Karpas-422 (cell line): ENCODE measurements at regions not wholly inside any gene's neighbourhood (a gene's known extent, or its start where the extent isn't known, plus 50 kb on each side); places are given as distances from the start of the nearest gene placed in this dataset.

Experiments
- DNase-seq: peaks from one replicate; pipeline ENCODE4 v3.0.0-alpha.2; 2015
- H2AFZ ChIP-seq: fragments of 200-600 bp; sonication (generic); 2 replicates; pipeline ENCODE4 v1.6.1; 2014; ENCODE audit warnings: antibody characterized with exemption, low read length, mixed read lengths
- H3K27ac ChIP-seq: fragments of 200-600 bp; sonication (generic); 2 replicates; pipeline ENCODE4 v1.5.1; 2014; ENCODE audit warnings: mild to moderate bottlenecking, low read length, moderate library complexity
- H3K27me3 ChIP-seq: fragments of 200-600 bp; sonication (generic); 2 replicates; pipeline ENCODE4 v1.6.1; 2014; ENCODE audit warnings: low read length, mixed read lengths
- H3K36me3 ChIP-seq: fragments of 200-600 bp; sonication (generic); 2 replicates; pipeline ENCODE4 v1.6.1; 2014; ENCODE audit warnings: low read length, mixed read lengths; ENCODE audit not compliant: insufficient read depth
- H3K4me1 ChIP-seq: fragments of 200-600 bp; sonication (generic); 2 replicates; pipeline ENCODE4 v1.6.1; 2014; ENCODE audit warnings: mild to moderate bottlenecking, low read length, mixed read lengths
- H3K4me2 ChIP-seq: fragments of 200-600 bp; sonication (generic); 2 replicates; pipeline ENCODE4 v1.6.1; 2014; ENCODE audit warnings: low read length, low read depth, mild to moderate bottlenecking; ENCODE audit not compliant: poor library complexity, severe bottlenecking
- H3K4me3 ChIP-seq: fragments of 200-600 bp; sonication (generic); 2 replicates; pipeline ENCODE4 v1.5.1; 2014; ENCODE audit warnings: mild to moderate bottlenecking, antibody characterized with exemption, low read length, mixed read lengths
- H3K79me2 ChIP-seq: fragments of 200-600 bp; sonication (generic); 2 replicates; pipeline ENCODE4 v1.6.1; 2014; ENCODE audit warnings: mild to moderate bottlenecking, low read length, mixed read lengths
- H3K9ac ChIP-seq: fragments of 200-600 bp; sonication (generic); 2 replicates; pipeline ENCODE4 v1.6.0; 2014; ENCODE audit warnings: low read length
- H3K9me2 ChIP-seq: fragments of 200-600 bp; sonication (generic), shearing (Covaris generic); replicated peaks from 2 replicates; pipeline ENCODE4 v1.6.0; 2014; ENCODE audit warnings: mild to moderate bottlenecking, low read length, moderate library complexity; ENCODE audit not compliant: insufficient read depth
- H3K9me3 ChIP-seq: fragments of 300-700, 200-600 bp; sonication (generic); 2 replicates; pipeline ENCODE4 v1.6.1; 2014; ENCODE audit warnings: low read length, mixed read lengths
- H4K20me1 ChIP-seq: fragments of 200-600 bp; sonication (generic); 2 replicates; pipeline ENCODE4 v1.6.1; 2014; ENCODE audit warnings: mild to moderate bottlenecking, antibody characterized with exemption, low read length, low read depth; ENCODE audit not compliant: insufficient read depth

DNA sequence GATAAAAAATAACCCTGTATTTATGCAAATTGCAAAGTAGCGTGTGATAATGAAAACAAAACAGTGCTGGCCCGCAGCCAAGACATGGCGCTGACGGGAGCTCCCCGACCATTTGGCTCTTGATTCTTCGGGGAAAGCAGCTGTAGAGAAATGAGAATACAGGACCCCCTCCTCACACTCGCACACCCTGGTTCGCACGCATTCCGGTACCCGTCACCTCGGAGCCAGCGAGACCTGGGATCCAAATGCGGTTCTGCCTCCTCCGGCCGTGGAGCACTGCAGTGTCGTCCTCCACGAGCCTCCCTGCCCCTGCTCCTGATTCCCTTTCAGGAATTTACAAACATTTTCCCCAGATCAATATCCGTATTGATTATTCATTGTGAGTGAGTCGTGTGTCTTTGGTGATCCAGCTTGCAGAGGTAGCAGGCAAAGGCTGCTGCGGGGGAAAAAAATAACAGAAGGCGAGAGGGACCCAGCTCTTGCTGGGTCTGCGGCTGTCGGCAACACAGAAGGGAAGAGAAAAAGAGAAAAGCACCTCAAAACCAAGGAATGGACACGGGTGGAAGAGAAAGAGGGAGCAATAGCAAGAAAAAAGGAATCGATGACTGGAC, 184.1 kb upstream of the ZFHX3 start:
- H3K9ac ChIP-seq, result no peak overlapping the region
- no peak overlapping the region for H3K27ac ChIP-seq
- H3K4me1 ChIP-seq, result no peaks in the 10 kb centered on the region
- no peak overlapping the region for H3K4me2 ChIP-seq
- no peak overlapping the region for H2AFZ ChIP-seq
- H3K27me3 ChIP-seq, result no peaks in the 10 kb centered on the region
- no peaks in the 10 kb centered on the region for H3K9me2 ChIP-seq
- H3K79me2 ChIP-seq, result no peaks in the 10 kb centered on the region
- H4K20me1 ChIP-seq, result no peaks in the 10 kb centered on the region
- H3K9me3 ChIP-seq, result no peaks in the 10 kb centered on the region
- no peaks in the 10 kb centered on the region for H3K36me3 ChIP-seq
- H3K4me3 ChIP-seq, result no peak overlapping the region
- DNase-seq, result no peak

DNA sequence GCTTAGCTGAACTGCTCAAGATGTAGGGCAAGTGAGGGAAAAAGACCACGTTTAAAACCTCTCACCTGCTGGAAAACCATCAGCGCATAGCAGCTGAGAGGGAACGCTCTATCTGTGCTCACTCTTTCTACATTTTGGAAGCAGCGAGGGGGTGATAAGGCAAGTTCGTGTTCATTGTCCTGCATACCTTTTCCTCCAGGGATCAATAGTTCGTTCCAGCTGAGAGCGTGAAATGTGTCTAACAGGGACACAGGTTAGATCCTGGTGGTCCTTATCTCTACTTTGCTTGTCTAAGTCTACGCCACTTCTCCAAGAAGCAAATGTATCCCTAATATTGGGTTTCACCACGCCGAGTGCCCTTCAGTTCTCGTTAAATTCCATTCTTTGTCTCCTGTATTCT, 183.5 kb upstream of the ZFHX3 start:
- Histone ChIP-seq H3K27me3 (no peaks in the 10 kb centered on the region), H3K27ac (no peak overlapping the region), H2AFZ (no peak overlapping the region), H3K9ac (no peak overlapping the region), H3K4me2 (no peak overlapping the region), H3K9me2 (no peaks in the 10 kb centered on the region), H3K79me2 (no peaks in the 10 kb centered on the region), H3K4me1 (no peaks in the 10 kb centered on the region), H3K4me3 (no peak overlapping the region), H3K9me3 (no peaks in the 10 kb centered on the region), H3K36me3 (no peaks in the 10 kb centered on the region), H4K20me1 (no peaks in the 10 kb centered on the region)
- DNase-seq, result no peak

DNA sequence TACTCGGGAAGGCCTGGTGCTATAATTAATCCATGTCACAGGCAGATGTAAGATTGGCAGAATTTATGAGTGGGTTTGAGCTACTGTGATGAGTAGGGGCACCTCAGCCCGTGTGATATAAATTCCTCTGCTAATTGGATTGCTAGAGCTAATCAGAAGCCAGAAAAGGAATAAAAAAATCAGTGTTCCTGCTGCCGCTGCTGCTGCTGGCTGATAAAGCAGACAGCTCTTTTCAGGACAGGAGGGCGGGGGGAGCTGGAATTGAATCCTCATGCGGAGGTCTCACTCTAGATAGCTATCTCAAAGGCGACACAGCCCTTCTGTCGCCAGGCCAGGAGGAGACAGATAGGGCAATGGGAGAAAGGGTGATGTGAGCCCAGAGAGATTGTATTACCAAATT, 182.7 kb upstream of the ZFHX3 start:
- H3K4me1 ChIP-seq, result no peaks in the 10 kb centered on the region
- no peaks in the 10 kb centered on the region for H3K9me2 ChIP-seq
- no peak overlapping the region for H3K4me2 ChIP-seq
- no peaks in the 10 kb centered on the region for H3K79me2 ChIP-seq
- H4K20me1 ChIP-seq, result no peaks in the 10 kb centered on the region
- H3K27ac ChIP-seq, result no peak overlapping the region
- H3K27me3 ChIP-seq, result no peaks in the 10 kb centered on the region
- no peaks in the 10 kb centered on the region for H3K9me3 ChIP-seq
- H3K4me3 ChIP-seq, result no peak overlapping the region
- no peak overlapping the region for H3K9ac ChIP-seq
- DNase-seq, result no peak
- H2AFZ ChIP-seq, result no peak overlapping the region
- no peaks in the 10 kb centered on the region for H3K36me3 ChIP-seq

DNA sequence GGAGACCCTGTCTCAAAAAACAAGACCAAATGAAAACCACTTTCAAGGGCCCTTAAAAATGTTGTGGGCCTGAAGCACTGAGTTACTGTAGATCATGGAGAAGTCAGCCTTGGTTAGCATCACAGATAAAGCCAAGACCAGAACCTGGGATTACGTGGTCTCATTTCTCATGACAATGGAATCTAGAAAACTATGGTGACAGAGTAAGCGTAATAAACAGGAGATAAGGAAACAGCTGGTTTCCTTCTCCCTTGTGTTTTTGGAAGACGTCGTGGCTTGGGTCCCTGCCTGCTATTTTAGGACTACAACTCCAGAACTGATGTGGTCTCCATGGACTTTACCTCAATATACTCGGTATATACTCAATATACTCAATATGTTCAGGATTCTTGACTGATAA, 180.7 kb upstream of the ZFHX3 start:
- no peaks in the 10 kb centered on the region for H3K9me2 ChIP-seq
- H3K9me3 ChIP-seq, result no peaks in the 10 kb centered on the region
- no peaks in the 10 kb centered on the region for H3K79me2 ChIP-seq
- no peak overlapping the region for H3K4me2 ChIP-seq
- H3K27ac ChIP-seq, result no peak overlapping the region
- no peak for DNase-seq
- H3K36me3 ChIP-seq, result no peaks in the 10 kb centered on the region
- H3K27me3 ChIP-seq, result no peaks in the 10 kb centered on the region
- H3K9ac ChIP-seq, result no peak overlapping the region
- no peak overlapping the region for H3K4me3 ChIP-seq
- H4K20me1 ChIP-seq, result no peaks in the 10 kb centered on the region
- H2AFZ ChIP-seq, result no peak overlapping the region
- no peaks in the 10 kb centered on the region for H3K4me1 ChIP-seq

DNA sequence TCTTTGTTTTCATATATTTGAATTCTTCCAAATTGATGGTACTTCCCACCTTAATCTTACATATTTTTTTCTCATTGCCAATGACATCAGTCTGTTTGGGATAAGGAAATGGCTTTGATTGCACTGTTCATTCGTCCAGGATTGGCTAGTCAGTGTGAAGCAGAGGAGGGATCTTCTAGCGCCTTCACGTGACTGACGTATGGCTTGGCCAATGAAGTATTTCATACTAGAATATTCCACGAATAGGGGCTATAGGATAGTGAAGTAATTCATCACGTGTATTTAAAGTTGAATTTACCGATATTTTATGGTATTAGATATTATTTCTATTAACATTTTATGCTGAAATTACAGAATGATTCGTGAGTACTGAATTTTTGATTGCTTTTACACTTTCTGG, 178.7 kb upstream of the ZFHX3 start:
- H3K9ac ChIP-seq, result no peak overlapping the region
- no peak overlapping the region for H3K4me3 ChIP-seq
- H3K36me3 ChIP-seq, result no peaks in the 10 kb centered on the region
- no peak overlapping the region for H3K27ac ChIP-seq
- no peaks in the 10 kb centered on the region for H3K9me3 ChIP-seq
- peaks cover 4% of the 10 kb centered on the region; the same call in 1 of the 2 replicates for H3K9me2 ChIP-seq
- DNase-seq, result no peak
- no peaks in the 10 kb centered on the region for H4K20me1 ChIP-seq
- H2AFZ ChIP-seq, result no peak overlapping the region
- H3K4me2 ChIP-seq, result no peak overlapping the region
- H3K27me3 ChIP-seq, result no peaks in the 10 kb centered on the region
- H3K79me2 ChIP-seq, result no peaks in the 10 kb centered on the region
- H3K4me1 ChIP-seq, result no peaks in the 10 kb centered on the region

DNA sequence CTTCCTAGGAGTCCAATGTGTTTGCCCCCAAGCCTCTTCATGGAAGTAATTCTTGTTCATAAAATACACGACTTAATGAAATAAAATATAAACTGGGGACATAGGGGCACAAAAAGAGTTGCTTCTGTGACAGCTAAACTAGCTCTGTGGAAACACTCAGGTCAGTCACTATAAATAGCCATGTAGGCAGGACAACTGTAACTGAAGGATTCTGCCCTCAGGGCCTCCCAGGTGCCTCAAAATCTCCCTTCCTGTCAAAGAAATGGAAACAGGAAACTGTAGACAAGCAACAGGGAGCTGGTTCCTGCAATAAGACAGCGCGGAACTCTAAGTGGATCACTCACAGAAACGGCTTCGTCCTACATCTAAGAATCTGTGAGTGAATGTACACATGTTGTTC, 178.1 kb upstream of the ZFHX3 start:
- no peak for DNase-seq
- Histone ChIP-seq H3K79me2 (no peaks in the 10 kb centered on the region), H3K4me1 (no peaks in the 10 kb centered on the region), H3K36me3 (no peaks in the 10 kb centered on the region), H3K9ac (no peak overlapping the region), H3K4me2 (no peak overlapping the region), H3K27me3 (no peaks in the 10 kb centered on the region), H2AFZ (no peak overlapping the region), H3K9me2 (peaks cover 4% of the 10 kb centered on the region; the same call in 1 of the 2 replicates), H3K4me3 (no peak overlapping the region), H3K27ac (no peak overlapping the region), H4K20me1 (no peaks in the 10 kb centered on the region), H3K9me3 (no peaks in the 10 kb centered on the region)

DNA sequence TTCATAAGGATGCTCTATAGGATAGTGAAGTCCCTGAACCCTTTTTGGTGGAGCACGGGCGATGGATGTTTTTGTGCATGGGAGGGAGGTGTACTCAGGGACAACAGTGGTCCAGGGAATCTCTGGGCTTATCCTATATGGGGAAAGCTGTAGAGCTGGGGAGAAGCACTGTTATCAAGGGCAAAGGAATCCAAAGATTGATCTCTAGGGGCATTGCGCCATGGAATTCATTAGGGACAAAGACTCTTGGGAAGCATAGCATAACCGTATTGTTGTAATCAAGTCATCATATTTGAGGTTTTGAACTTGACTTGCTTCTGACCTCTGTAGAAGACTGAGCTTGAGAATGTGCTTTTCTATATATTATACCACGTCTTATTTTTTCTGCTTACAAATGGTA, 172.9 kb upstream of the ZFHX3 start:
- Histone ChIP-seq H3K36me3 (no peaks in the 10 kb centered on the region), H3K27ac (no peak overlapping the region)

DNA sequence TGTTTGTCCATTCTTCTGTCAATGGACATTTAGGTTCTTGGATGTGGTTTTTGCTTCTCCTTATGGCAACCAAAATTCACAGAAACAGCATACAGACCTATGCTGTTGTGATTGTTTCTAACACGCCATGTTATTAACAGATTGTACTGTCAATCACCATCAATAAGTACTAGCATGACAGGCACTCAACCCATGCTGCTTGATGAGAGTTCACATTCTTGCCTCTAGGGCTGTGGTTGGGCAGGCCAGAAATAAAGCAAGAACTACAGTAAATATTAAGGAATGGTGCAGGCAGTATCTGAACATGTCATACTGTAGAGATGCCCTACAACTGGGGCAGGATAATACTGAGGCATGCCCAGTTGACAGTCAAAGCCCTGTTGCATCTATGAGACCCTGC, 171.2 kb upstream of the ZFHX3 start:
- Histone ChIP-seq H2AFZ (no peak overlapping the region), H4K20me1 (no peaks in the 10 kb centered on the region), H3K4me1 (no peaks in the 10 kb centered on the region), H3K9me2 (peaks cover 4% of the 10 kb centered on the region; the same call in 1 of the 2 replicates), H3K36me3 (no peaks in the 10 kb centered on the region), H3K79me2 (no peaks in the 10 kb centered on the region), H3K9ac (no peak overlapping the region), H3K27me3 (no peaks in the 10 kb centered on the region), H3K27ac (no peak overlapping the region), H3K4me2 (no peak overlapping the region), H3K4me3 (no peak overlapping the region), H3K9me3 (no peaks in the 10 kb centered on the region)
- no peak for DNase-seq

More for the DNA sequence above, 172.9 kb upstream of the ZFHX3 start:
- Histone ChIP-seq H3K9me3 (no peaks in the 10 kb centered on the region), H3K4me3 (no peak overlapping the region), H3K4me2 (no peak overlapping the region), H3K4me1 (no peaks in the 10 kb centered on the region), H3K9ac (no peak overlapping the region), H3K27me3 (no peaks in the 10 kb centered on the region), H3K79me2 (no peaks in the 10 kb centered on the region), H4K20me1 (no peaks in the 10 kb centered on the region), H3K9me2 (peaks cover 4% of the 10 kb centered on the region; the same call in 1 of the 2 replicates), H2AFZ (no peak overlapping the region)
- no peak for DNase-seq

DNA sequence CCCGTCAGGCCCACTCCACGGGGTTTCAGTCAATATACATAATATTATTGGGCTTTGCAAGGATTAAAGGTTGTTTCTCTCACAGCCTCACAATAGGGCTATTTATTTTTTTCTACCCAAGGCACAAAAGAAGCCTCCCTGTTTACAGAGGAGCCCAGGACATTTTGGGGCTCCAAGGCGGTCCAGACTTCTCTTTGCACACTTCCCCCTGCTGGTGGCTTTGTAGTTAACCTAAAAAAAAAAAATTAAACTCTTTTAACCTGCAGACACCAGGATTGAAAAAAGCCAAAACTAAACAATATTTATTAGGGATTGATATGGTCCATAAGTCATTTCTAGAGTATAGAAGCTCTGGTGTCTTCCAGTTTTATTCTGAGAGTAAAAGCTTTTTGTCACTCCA, 169.7 kb upstream of the ZFHX3 start:
- H3K9me2 ChIP-seq, result no peaks in the 10 kb centered on the region
- no peaks in the 10 kb centered on the region for H3K27me3 ChIP-seq
- no peak overlapping the region for H3K4me3 ChIP-seq
- H3K36me3 ChIP-seq, result no peaks in the 10 kb centered on the region
- no peak overlapping the region for H3K27ac ChIP-seq
- no peaks in the 10 kb centered on the region for H3K79me2 ChIP-seq
- H3K4me1 ChIP-seq, result no peaks in the 10 kb centered on the region
- no peak overlapping the region for H3K4me2 ChIP-seq
- H3K9ac ChIP-seq, result no peak overlapping the region
- no peaks in the 10 kb centered on the region for H4K20me1 ChIP-seq
- no peak for DNase-seq
- no peaks in the 10 kb centered on the region for H3K9me3 ChIP-seq
- no peak overlapping the region for H2AFZ ChIP-seq
